ENCODE measurements at regions not wholly inside any gene's neighbourhood (a gene's known extent, or its start where the extent isn't known, plus 50 kb on each side); places are given as distances from the start of the nearest gene placed in this dataset.

- no peaks in the 10 kb centered on the region for H3K9me3 ChIP-seq
- no peak overlapping the region for H3K27ac ChIP-seq
- H3K4me1 ChIP-seq = no peaks in the 10 kb centered on the region
- H3K27me3 ChIP-seq = no peaks in the 10 kb centered on the region
- intact Hi-C loops (cut with DNase I) = no loop called here
- WGBS, 2 donors = 86 to 91% methylated on average over 1 of the region's 1 CpG
- no peak overlapping the region for H3K4me3 ChIP-seq (replicated peaks in 1 of 3)
- no peak for DNase-seq
- H3K36me3 ChIP-seq = no peaks in the 10 kb centered on the region
- TF ChIP-seq POLR2A (IDR thresholded peaks at IDR 0.05) (no peak), CTCF (IDR thresholded peaks at IDR 0.05) (no peak)
Observed at GRCh38 chr3:117630885-117631284, 921.3 kb downstream of the TUSC7 start.

- H3K4me1 ChIP-seq = no peaks in the 10 kb centered on the region
- no peaks in the 10 kb centered on the region for H3K27me3 ChIP-seq
- H3K27ac ChIP-seq = no peak overlapping the region
- H3K4me3 ChIP-seq (replicated peaks in 1 of 3) = no peak overlapping the region
- H3K9me3 ChIP-seq = no peaks in the 10 kb centered on the region
- no peaks in the 10 kb centered on the region for H3K36me3 ChIP-seq
- WGBS, 2 donors = 89 to 93% methylated on average over 3 of the region's 3 CpGs
- TF ChIP-seq POLR2A (IDR thresholded peaks at IDR 0.05) = no peak
- intact Hi-C loops (cut with DNase I) = no loop called here
- no peak for DNase-seq
Observed at GRCh38 chr3:117631781-117632180, 922.2 kb downstream of the TUSC7 start.

- no peak for TF ChIP-seq POLR2A (IDR thresholded peaks at IDR 0.05)
- no peak for TF ChIP-seq CTCF (IDR thresholded peaks at IDR 0.05)
- no peak overlapping the region for H3K27ac ChIP-seq
- no peak overlapping the region for H3K4me3 ChIP-seq (replicated peaks in 1 of 3)
- intact Hi-C loops (cut with DNase I) = no loop called here
- 77 to 90% methylated on average over 2 of the region's 2 CpGs for WGBS, 2 donors
- H3K9me3 ChIP-seq = no peaks in the 10 kb centered on the region
- no peaks in the 10 kb centered on the region for H3K27me3 ChIP-seq
- H3K4me1 ChIP-seq = no peaks in the 10 kb centered on the region
- no peak for DNase-seq
- no peaks in the 10 kb centered on the region for H3K36me3 ChIP-seq
Observed at GRCh38 chr3:117632191-117632590, 922.6 kb downstream of the TUSC7 start.

GRCh38 chr3:117633207-117633606 is 923.6 kb downstream of the TUSC7 start:
- no peaks in the 10 kb centered on the region for H3K36me3 ChIP-seq
- 58 to 59% methylated on average over 4 of the region's 4 CpGs for WGBS, 2 donors
- TF ChIP-seq POLR2A (IDR thresholded peaks at IDR 0.05) (no peak), CTCF (IDR thresholded peaks at IDR 0.05) (no peak)
- no peaks in the 10 kb centered on the region for H3K27me3 ChIP-seq
- no peak overlapping the region for H3K4me3 ChIP-seq (replicated peaks in 1 of 3)
- H3K27ac ChIP-seq = no peak overlapping the region
- no peaks in the 10 kb centered on the region for H3K9me3 ChIP-seq
- intact Hi-C loops (cut with DNase I) = no loop called here
- no peaks in the 10 kb centered on the region for H3K4me1 ChIP-seq
- DNase-seq = no peak

GRCh38 chr3:117637666-117638065 is 928.1 kb downstream of the TUSC7 start:
- no peak for DNase-seq

More at GRCh38 chr3:117637666-117638065, 928.1 kb downstream of the TUSC7 start:
- no peak overlapping the region for H3K27ac ChIP-seq
- no peak overlapping the region for H3K4me3 ChIP-seq (replicated peaks in 1 of 3)
- 92 to 95% methylated on average over 5 of the region's 5 CpGs for WGBS, 2 donors
- no peaks in the 10 kb centered on the region for H3K27me3 ChIP-seq
- no peaks in the 10 kb centered on the region for H3K9me3 ChIP-seq
- TF ChIP-seq CTCF (IDR thresholded peaks at IDR 0.05) (no peak), POLR2A (IDR thresholded peaks at IDR 0.05) (no peak)
- H3K36me3 ChIP-seq = no peaks in the 10 kb centered on the region
- no peaks in the 10 kb centered on the region for H3K4me1 ChIP-seq
- intact Hi-C loops (cut with DNase I) = no loop called here

Data from thyroid gland (tissue), 4 donors.